ENCODE measurements at regions not wholly inside any gene's neighbourhood (a gene's known extent, or its start where the extent isn't known, plus 50 kb on each side); places are given as distances from the start of the nearest gene placed in this dataset.
A peak's percentile ranks its signal among the peaks of the same experiment; 100 is the strongest.
"Not testable (repeated sequence)": the region's sequence is repeated elsewhere in the genome, so short reads cannot be mapped to it uniquely, and the experiment has no call there.

GRCh38 chr4:101730291-101731117 is 60.0 kb upstream of the BANK1 start:
- peak; percentile 11 for DNase-seq

GRCh38 chr4:101727238-101727637 is 63.3 kb upstream of the BANK1 start:
- no peak for DNase-seq

GRCh38 chr4:101724093-101724492 is 66.4 kb upstream of the BANK1 start:
- DNase-seq: no peak

- no peak for DNase-seq
These were observed 71.7 kb upstream of the BANK1 start for GRCh38 chr4:101718810-101719209.

GRCh38 chr4:101711590-101712260 is 78.8 kb upstream of the BANK1 start:
- no peak for DNase-seq

- no peak for DNase-seq
These were observed 79.7 kb upstream of the BANK1 start for GRCh38 chr4:101710806-101711205.

- DNase-seq: no peak
These were observed 82.1 kb upstream of the BANK1 start for GRCh38 chr4:101708293-101709039.

- no peak for DNase-seq
These were observed 82.9 kb upstream of the BANK1 start for GRCh38 chr4:101707596-101707995.

- DNase-seq: no peak
These were observed 83.9 kb upstream of the BANK1 start for GRCh38 chr4:101706535-101707057.

GRCh38 chr4:101701551-101701950 is 89.0 kb upstream of the BANK1 start:
- DNase-seq: no peak

- no peak for DNase-seq
These were observed 90.9 kb upstream of the BANK1 start for GRCh38 chr4:101699441-101700124.

- no peak for DNase-seq
These were observed 93.3 kb upstream of the BANK1 start for GRCh38 chr4:101697266-101697665.

- DNase-seq: no peak
These were observed 94.1 kb upstream of the BANK1 start for GRCh38 chr4:101696276-101697010.

- DNase-seq: no peak
These were observed 95.4 kb upstream of the BANK1 start for GRCh38 chr4:101695176-101695575.

- DNase-seq: not testable (repeated sequence)
These were observed 96.1 kb upstream of the BANK1 start for GRCh38 chr4:101694403-101694802.

GRCh38 chr4:101693842-101694398 is 96.6 kb upstream of the BANK1 start:
- DNase-seq: no peak

GRCh38 chr4:101689220-101689619 is 101.3 kb upstream of the BANK1 start:
- no peak for DNase-seq

- no peak for DNase-seq
These were observed 105.4 kb upstream of the BANK1 start for GRCh38 chr4:101685126-101685525.

GRCh38 chr4:101682946-101683345 is 107.6 kb upstream of the BANK1 start:
- no peak for DNase-seq

GRCh38 chr4:101678180-101678579 is 112.3 kb upstream of the BANK1 start:
- no peak for DNase-seq

- no peak for DNase-seq
These were observed 119.6 kb upstream of the BANK1 start for GRCh38 chr4:101670897-101671296.

Measured in hindlimb muscle (tissue), 1 donor.